HFFc6 (cell line): ENCODE measurements at regions not wholly inside any gene's neighbourhood (a gene's known extent, or its start where the extent isn't known, plus 50 kb on each side); places are given as distances from the start of the nearest gene placed in this dataset.

Source experiments
- DNase-seq: peaks from one replicate; pipeline ENCODE4 v3.0.0-alpha.2; 2018
- H3K27ac Mint-ChIP-seq: 2 replicates; pipeline ENCODE4 v1.8.0; 2020; ENCODE audit warnings: mild to moderate bottlenecking, mixed read lengths
- H3K27me3 Mint-ChIP-seq: 2 replicates; pipeline ENCODE4 v1.8.0; 2021; ENCODE audit warnings: mild to moderate bottlenecking, moderate library complexity, mixed read lengths; ENCODE audit not compliant: insufficient read depth
- H3K36me3 Mint-ChIP-seq: 2 replicates; pipeline ENCODE4 v1.8.0; 2021; ENCODE audit warnings: low read depth, mixed read lengths
- H3K4me1 Mint-ChIP-seq: 2 replicates; pipeline ENCODE4 v1.8.0; 2020; ENCODE audit warnings: low read depth, mixed read lengths
- H3K4me3 Mint-ChIP-seq: 2 replicates; pipeline ENCODE4 v1.8.0; 2020; ENCODE audit warnings: mild to moderate bottlenecking, moderate library complexity, mixed read lengths
- H3K9me3 Mint-ChIP-seq: 2 replicates; pipeline ENCODE4 v1.8.0; 2020; ENCODE audit warnings: mild to moderate bottlenecking, mixed read lengths
- TF ChIP-seq, protein P1 (sequence below): fragments of 200-600 bp; sonication (generic); IDR thresholded peaks from 2 replicates; pipeline ENCODE4 v1.5.0; 2021; ENCODE audit warnings: antibody characterized with exemption, mild to moderate bottlenecking

DNA sequence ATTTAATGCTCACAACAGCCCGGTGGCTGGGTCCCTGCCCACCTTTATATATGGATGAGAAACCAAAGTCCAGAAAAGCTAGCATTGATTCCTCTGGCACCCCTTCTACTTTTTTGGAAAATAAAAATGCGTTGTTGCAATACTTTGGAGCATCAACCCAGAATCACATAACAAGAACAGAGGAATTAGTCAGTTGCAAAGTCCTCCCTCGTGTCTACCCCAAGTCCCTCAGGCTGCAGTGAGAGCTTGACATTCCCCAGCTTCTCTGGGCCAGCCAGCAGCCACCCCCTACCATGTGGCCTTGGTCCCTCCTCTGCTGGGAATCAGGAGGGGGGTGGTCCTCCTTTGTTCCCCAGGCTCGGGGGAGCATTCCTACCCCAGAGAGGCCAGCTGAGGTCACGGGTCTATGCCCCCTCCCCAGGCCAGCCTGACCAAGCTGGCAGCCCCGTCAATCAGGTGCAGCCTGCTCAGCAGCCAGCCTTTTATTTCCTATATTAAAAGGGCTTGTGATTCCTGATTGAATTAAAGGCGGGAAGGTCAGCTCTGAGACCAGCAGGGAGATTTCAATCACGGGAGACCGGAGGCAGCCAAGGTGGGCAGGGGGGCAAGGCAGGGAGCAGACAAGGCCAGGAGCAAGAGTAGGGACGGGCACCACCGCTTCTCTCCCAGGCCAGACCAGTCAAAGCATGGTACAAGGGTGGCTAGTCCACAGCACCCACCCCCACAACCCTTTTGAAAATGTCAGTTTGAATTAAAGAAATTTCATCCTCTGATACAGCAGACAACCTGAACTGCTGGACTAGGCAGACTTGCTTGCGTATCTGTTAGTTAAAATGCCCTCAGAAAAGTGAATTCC is 158.9 kb downstream of the MRPL14 start:
- no peaks in the 10 kb centered on the region for H3K9me3 Mint-ChIP-seq
- H3K36me3 Mint-ChIP-seq = no peaks in the 10 kb centered on the region
- no peak overlapping the region for H3K27ac Mint-ChIP-seq
- H3K4me1 Mint-ChIP-seq = peaks cover 20% of the 10 kb centered on the region
- peaks cover 13% of the 10 kb centered on the region for H3K27me3 Mint-ChIP-seq
- no peak for DNase-seq
- H3K4me3 Mint-ChIP-seq = no peak overlapping the region
- TF ChIP-seq, protein P1, sequence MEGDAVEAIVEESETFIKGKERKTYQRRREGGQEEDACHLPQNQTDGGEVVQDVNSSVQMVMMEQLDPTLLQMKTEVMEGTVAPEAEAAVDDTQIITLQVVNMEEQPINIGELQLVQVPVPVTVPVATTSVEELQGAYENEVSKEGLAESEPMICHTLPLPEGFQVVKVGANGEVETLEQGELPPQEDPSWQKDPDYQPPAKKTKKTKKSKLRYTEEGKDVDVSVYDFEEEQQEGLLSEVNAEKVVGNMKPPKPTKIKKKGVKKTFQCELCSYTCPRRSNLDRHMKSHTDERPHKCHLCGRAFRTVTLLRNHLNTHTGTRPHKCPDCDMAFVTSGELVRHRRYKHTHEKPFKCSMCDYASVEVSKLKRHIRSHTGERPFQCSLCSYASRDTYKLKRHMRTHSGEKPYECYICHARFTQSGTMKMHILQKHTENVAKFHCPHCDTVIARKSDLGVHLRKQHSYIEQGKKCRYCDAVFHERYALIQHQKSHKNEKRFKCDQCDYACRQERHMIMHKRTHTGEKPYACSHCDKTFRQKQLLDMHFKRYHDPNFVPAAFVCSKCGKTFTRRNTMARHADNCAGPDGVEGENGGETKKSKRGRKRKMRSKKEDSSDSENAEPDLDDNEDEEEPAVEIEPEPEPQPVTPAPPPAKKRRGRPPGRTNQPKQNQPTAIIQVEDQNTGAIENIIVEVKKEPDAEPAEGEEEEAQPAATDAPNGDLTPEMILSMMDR = no peak

DNA sequence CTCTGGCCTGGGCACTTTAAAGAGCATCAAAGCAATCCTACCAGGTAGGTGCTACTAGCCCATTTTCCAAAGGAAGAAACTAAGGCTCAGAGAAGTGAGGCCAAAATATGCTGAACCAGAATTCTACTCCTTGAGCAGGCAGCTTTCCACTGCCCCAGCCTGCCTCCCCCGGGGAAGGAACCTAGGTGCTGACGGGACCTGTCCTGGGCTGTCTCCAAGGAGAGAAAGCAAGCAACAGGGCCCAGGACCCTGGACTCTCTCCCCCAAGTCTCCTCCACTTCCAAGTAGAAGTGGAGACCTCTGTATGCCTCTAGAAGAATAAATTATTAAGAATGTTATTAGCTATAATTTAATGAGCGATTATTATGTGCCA is 159.5 kb downstream of the MRPL14 start:
- Mint-ChIP-seq H3K27me3 (peaks cover 13% of the 10 kb centered on the region), H3K4me1 (peaks cover 14% of the 10 kb centered on the region), H3K27ac (no peak overlapping the region), H3K9me3 (no peaks in the 10 kb centered on the region), H3K36me3 (no peaks in the 10 kb centered on the region), H3K4me3 (no peak overlapping the region)
- TF ChIP-seq, protein P1 = no peak
- DNase-seq = no peak

DNA sequence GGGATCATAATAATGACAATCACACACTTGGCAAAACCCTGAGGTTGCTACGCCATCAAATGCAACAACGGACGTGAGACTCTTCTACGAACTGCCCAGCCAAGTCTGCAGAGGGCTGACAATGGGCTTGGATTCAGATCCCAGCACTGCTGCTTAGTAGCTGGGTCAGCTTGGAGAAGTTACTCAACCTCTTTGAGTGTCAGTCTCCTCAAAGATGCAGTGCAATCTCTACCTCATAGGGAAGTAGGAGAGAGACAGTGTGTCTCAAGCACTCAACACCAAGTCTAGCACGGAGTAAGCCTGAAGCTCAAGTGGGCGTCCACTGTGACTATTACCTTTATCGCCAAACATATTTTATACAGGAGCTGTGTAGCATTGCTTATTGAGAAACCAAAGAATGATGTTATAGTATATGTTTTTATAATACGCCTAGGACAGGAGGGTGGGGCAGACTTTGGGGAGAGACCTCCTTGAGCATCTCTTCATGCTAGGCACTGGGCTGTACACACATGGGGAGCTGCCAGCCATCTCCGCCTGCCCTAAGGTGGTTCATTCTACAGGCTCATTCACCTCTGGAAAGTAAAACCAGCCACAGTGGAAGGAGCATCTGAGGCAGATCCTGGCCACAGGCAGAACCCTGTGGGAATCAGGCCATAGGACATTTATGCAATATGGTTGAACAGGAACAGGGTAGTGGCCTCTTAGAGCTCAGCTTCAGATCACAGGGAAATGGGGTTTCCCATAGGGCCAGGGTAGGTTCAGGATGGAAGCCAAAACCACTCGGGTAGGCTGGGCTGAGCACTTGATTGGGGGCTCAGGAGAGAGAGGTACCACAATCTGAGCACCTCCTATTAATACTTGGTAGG is 160.2 kb downstream of the MRPL14 start:
- Mint-ChIP-seq H3K4me1 (peaks cover 8% of the 10 kb centered on the region), H3K27ac (no peak overlapping the region), H3K4me3 (no peak overlapping the region), H3K27me3 (peaks cover 13% of the 10 kb centered on the region), H3K9me3 (no peaks in the 10 kb centered on the region), H3K36me3 (no peaks in the 10 kb centered on the region)
- TF ChIP-seq, protein P1 = no peak
- no peak for DNase-seq

DNA sequence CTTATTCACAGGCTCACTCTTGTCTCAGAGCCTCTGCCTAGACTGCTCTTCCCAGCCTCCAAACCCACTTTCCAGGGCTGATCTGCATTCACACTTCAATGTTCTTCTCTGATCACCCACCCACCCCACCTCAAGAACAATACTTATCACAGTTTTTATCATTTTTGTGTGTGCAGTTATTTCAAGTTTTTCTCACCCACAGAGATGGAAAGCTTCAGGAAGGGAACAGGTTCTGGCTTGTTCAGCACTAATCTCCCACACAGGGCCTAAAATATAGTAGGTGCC is 160.9 kb downstream of the MRPL14 start:
- TF ChIP-seq, protein P1 = no peak
- Mint-ChIP-seq H3K27me3 (peaks cover 13% of the 10 kb centered on the region), H3K27ac (no peak overlapping the region), H3K4me1 (peaks cover 7% of the 10 kb centered on the region), H3K9me3 (no peaks in the 10 kb centered on the region), H3K36me3 (no peaks in the 10 kb centered on the region), H3K4me3 (no peak overlapping the region)
- DNase-seq = no peak

DNA sequence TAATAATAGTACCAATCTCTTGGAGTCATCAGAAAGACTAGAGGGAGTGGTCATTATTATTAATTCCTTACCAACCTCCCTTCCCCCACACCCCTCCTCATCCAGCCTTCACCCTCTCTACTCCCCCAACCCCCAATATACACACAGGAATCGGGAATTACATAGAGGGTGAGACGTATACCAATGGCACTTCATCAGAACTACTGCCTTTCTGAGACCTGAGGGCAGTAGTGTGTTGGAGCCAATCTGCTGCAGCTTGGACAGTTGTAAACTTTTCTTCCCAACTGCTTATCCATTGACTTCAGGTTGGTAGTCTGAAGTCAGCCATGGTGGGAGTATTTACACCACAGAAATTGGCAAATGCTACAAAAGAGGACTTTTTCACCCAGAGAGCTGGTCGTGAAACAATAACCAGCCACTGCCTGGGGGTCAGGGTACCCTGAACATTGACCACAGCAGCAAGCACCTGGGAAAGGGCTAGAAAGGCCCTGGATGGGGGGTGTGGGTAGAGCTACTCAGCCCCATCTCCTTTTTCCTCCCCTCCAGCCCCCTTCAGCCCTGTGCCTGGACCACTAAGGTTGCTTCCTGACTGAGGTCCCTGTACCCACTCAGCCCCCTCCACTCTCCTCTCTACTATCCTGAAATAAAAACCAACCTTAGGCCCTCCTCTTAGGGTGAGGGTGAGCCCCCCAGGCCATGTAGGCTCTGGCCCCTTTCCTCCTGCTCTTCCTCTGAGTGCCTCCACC is 161.5 kb downstream of the MRPL14 start:
- Mint-ChIP-seq H3K36me3 (no peaks in the 10 kb centered on the region), H3K27ac (no peak overlapping the region)

More for the DNA sequence above, 161.5 kb downstream of the MRPL14 start:
- peaks cover 8% of the 10 kb centered on the region for H3K4me1 Mint-ChIP-seq
- peaks cover 12% of the 10 kb centered on the region for H3K27me3 Mint-ChIP-seq
- TF ChIP-seq, protein P1 = no peak
- no peaks in the 10 kb centered on the region for H3K9me3 Mint-ChIP-seq
- DNase-seq = no peak
- no peak overlapping the region for H3K4me3 Mint-ChIP-seq
